AG04450 (cell line): ENCODE measurements at regions not wholly inside any gene's neighbourhood (a gene's known extent, or its start where the extent isn't known, plus 50 kb on each side); places are given as distances from the start of the nearest gene placed in this dataset.
A peak's percentile ranks its signal among the peaks of the same experiment; 100 is the strongest.

Experiments used
- CTCF ChIA-PET: fragments of 300-600, 350-600 bp; formaldehyde crosslinking; extraction: SDS; loops from one replicate; lab custom pipeline; 2022; ENCODE audit warnings: antibody characterized with exemption, inconsistent platforms; lab: Charles Lee
- POLR2A ChIA-PET: fragments of 350-600 bp; formaldehyde crosslinking; extraction: SDS; loops from one replicate; lab custom pipeline; 2021; ENCODE audit warnings: antibody characterized with exemption, inconsistent platforms; lab: Yijun Ruan, JAX
- DNase-seq: peaks from one replicate; pipeline ENCODE4 v3.0.0-alpha.2; 2011; ENCODE audit warnings: low read depth, low spot score
- H3K27ac ChIP-seq: one replicate; pipeline ENCODE4 v1.5.1; 2012; ENCODE audit warnings: low read depth, low read length, control low read depth
- H3K27me3 ChIP-seq: one replicate; pipeline ENCODE4 v1.6.0; 2012; ENCODE audit warnings: low read length; ENCODE audit not compliant: control insufficient read depth, insufficient read depth
- H3K4me3 ChIP-seq: 2 replicates; pipeline ENCODE4 v1.5.1; 2011; ENCODE audit warnings: mild to moderate bottlenecking, low read depth, low read length, control low read depth
- H3K9me3 ChIP-seq: 2 replicates; pipeline ENCODE4 v1.5.1; 2012; ENCODE audit warnings: low read length; ENCODE audit not compliant: control insufficient read depth, insufficient read depth
- CTCF ChIP-seq: IDR thresholded peaks from 2 replicates; pipeline ENCODE4 v1.5.1; 2011; ENCODE audit warnings: low read depth, low read length, control low read depth, inconsistent platforms

GRCh38 chr9:16033921-16034691 lies 481.3 kb downstream of the CCDC171 start:
- H3K4me3 ChIP-seq, result no peak overlapping the region
- DNase-seq, result no peak
- no peak for TF ChIP-seq CTCF
- CTCF ChIA-PET, result no interaction called here
- H3K27ac ChIP-seq, result no peak overlapping the region
- no peaks in the 10 kb centered on the region; the same call in 1 of the 2 replicates for H3K9me3 ChIP-seq
- POLR2A ChIA-PET, result no interaction called here
- H3K27me3 ChIP-seq, result no peaks in the 10 kb centered on the region

- ChIA-PET POLR2A (interaction anchor here (1.0 to 1.7 kb wide), 3 partner anchors 9 to 787 kb away, joined by 3 to 6 read pairs (median 5); no protein-coding TSS in a partner anchor), CTCF (interaction anchor here (0.6 to 2.7 kb wide), 10 partner anchors 8 to 461 kb away, joined by 3 to 13 read pairs (median 4); no protein-coding TSS in a partner anchor)
- peak overlapping the region; percentile 93 for H3K27ac ChIP-seq
- DNase-seq, result no peak
- TF ChIP-seq CTCF, result peak; percentile 56
- no peaks in the 10 kb centered on the region; the same call in 1 of the 2 replicates for H3K9me3 ChIP-seq
- no peak overlapping the region for H3K4me3 ChIP-seq
- H3K27me3 ChIP-seq, result no peaks in the 10 kb centered on the region
Observed at GRCh38 chr9:16039218-16039987, 486.6 kb downstream of the CCDC171 start.

GRCh38 chr9:16039988-16040761 lies 487.3 kb downstream of the CCDC171 start:
- ChIA-PET CTCF (interaction anchor here (0.6 to 2.7 kb wide), 8 partner anchors 9 to 460 kb away, joined by 3 to 13 read pairs (median 4); no protein-coding TSS in a partner anchor), POLR2A (interaction anchor here (1.0 to 1.7 kb wide), 5 partner anchors 9 to 786 kb away, joined by 3 to 10 read pairs (median 5); no protein-coding TSS in a partner anchor)
- H3K4me3 ChIP-seq, result peak overlapping the region; percentile 10; the same call in 1 of the 2 replicates
- H3K27me3 ChIP-seq, result no peaks in the 10 kb centered on the region
- H3K9me3 ChIP-seq, result no peaks in the 10 kb centered on the region; the same call in 1 of the 2 replicates
- TF ChIP-seq CTCF, result no peak
- DNase-seq, result peak; percentile 76
- H3K27ac ChIP-seq, result peak overlapping the region; percentile 93

- CTCF ChIA-PET, result interaction anchor here (0.6 kb wide), 1 partner anchor 9 kb away, joined by 3 read pairs; no protein-coding TSS in a partner anchor
- DNase-seq, result no peak
- Histone ChIP-seq H3K27ac (peak overlapping the region; percentile 53), H3K9me3 (no peaks in the 10 kb centered on the region), H3K4me3 (no peak overlapping the region), H3K27me3 (no peaks in the 10 kb centered on the region)
- POLR2A ChIA-PET, result no interaction called here
- no peak for TF ChIP-seq CTCF
Observed at GRCh38 chr9:16043756-16044578, 491.1 kb downstream of the CCDC171 start.
